Panc1 (cell line): ENCODE measurements at regions not wholly inside any gene's neighbourhood (a gene's known extent, or its start where the extent isn't known, plus 50 kb on each side); places are given as distances from the start of the nearest gene placed in this dataset.

Source experiments
- ATAC-seq: fragments of 200-7000 bp; cut with Tn5 transposase; 2 replicates; pipeline ENCODE4 v1.9.1; 2020; ENCODE audit warnings: mild to moderate bottlenecking, moderate library complexity
- BruUV-seq: library from RNA; stranded (reverse); fragments of 400-500 nt; replicated peaks from 2 replicates; lab custom pipeline; 2021; lab: Mats Ljungman, UMichigan
- CTCF ChIA-PET: fragments of 300-600 bp; sonication (Branson Sonifier 250); formaldehyde crosslinking; loops from one replicate; lab custom pipeline; 2022; ENCODE audit warnings: antibody characterized with exemption; lab: Charles Lee
- POLR2A ChIA-PET: fragments of 300-600 bp; sonication (Branson Sonifier 250); formaldehyde crosslinking; loops from one replicate; lab custom pipeline; 2022; ENCODE audit warnings: antibody characterized with exemption; lab: Charles Lee
- DNase-seq: peaks from one replicate; pipeline ENCODE4 v3.0.0-alpha.2; 2010; ENCODE audit warnings: low read depth, low spot score
- H3K27ac ChIP-seq: 2 replicates; pipeline ENCODE4 v1.5.1; 2011; ENCODE audit warnings: mild to moderate bottlenecking, low read length, inconsistent platforms
- H3K27me3 ChIP-seq: fragments of 200-500 bp; sonication (Bioruptor generic); 2 replicates; pipeline ENCODE4 v1.6.0; 2014; ENCODE audit warnings: low read length, inconsistent platforms; ENCODE audit not compliant: control insufficient read depth, insufficient read depth
- H3K36me3 ChIP-seq: fragments of 200-500 bp; sonication (Bioruptor generic); 2 replicates; pipeline ENCODE4 v1.5.1; 2014; ENCODE audit warnings: inconsistent platforms, mild to moderate bottlenecking, low read length, moderate library complexity; ENCODE audit not compliant: control insufficient read depth, insufficient read depth
- H3K4me1 ChIP-seq: 2 replicates; pipeline ENCODE4 v1.5.1; 2011; ENCODE audit warnings: inconsistent platforms, mild to moderate bottlenecking, low read length, moderate library complexity; ENCODE audit not compliant: control insufficient read depth, insufficient read depth
- H3K4me3 ChIP-seq, 2 experiments: 2 replicates each; pipeline ENCODE4 v1.5.1; 2011 to 2012; ENCODE audit warnings: low read depth in 2 of 2, low read length in 2 of 2, mild to moderate bottlenecking in 2 of 2, inconsistent platforms in 1 of 2, moderate library complexity in 1 of 2
- H3K9me3 ChIP-seq: fragments of 200-500 bp; sonication (Bioruptor generic); 2 replicates; pipeline ENCODE4 v1.5.1; 2014; ENCODE audit warnings: low read depth, mild to moderate bottlenecking, inconsistent platforms, low read length, moderate library complexity; ENCODE audit not compliant: control insufficient read depth, insufficient read depth
- POLR2AphosphoS5 ChIP-seq: IDR thresholded peaks from 2 replicates; pipeline ENCODE4 v1.6.1; 2012; ENCODE audit warnings: mild to moderate bottlenecking, low read depth, low read length, moderate library complexity
- SIN3A ChIP-seq: IDR thresholded peaks from 2 replicates; pipeline ENCODE4 v1.6.1; 2012; ENCODE audit warnings: low read depth, mild to moderate bottlenecking, low read length, moderate library complexity, borderline replicate concordance; ENCODE audit not compliant: insufficient read depth
- TCF7L2 ChIP-seq: IDR thresholded peaks from 2 replicates; pipeline ENCODE4 v1.6.1; 2011; ENCODE audit warnings: mild to moderate bottlenecking, low read depth, low read length, inconsistent platforms
- in situ Hi-C: cut with HindIII; loops from 2 replicates; pipeline ENCODE4 v1.10.0; 2016; ENCODE audit warnings: low sequenced_read_pairs, low pct_unique_long_range_greater_than_20kb
- intact Hi-C: fragments of 100-400 bp; cut with micrococcal nuclease; formaldehyde crosslinking; loops from one replicate; pipeline ENCODE4 v1.10.0; 2022; ENCODE audit not compliant: unreplicated experiment
- TF ChIP-seq, protein P1 (sequence below), 2 experiments: IDR thresholded peaks; 2 replicates each; pipeline ENCODE4 v1.6.1; 2011 to 2012; ENCODE audit warnings: low read depth in 2 of 2, control low read depth in 1 of 2, low read length in 1 of 2, mild to moderate bottlenecking in 1 of 2, moderate library complexity in 1 of 2; ENCODE audit not compliant: insufficient read depth in 1 of 2
- TF ChIP-seq, protein P2 (sequence below): fragments of 450-650 bp; IDR thresholded peaks from 2 replicates; pipeline ENCODE4 v1.5.1; 2017; ENCODE audit warnings: mild to moderate bottlenecking

DNA sequence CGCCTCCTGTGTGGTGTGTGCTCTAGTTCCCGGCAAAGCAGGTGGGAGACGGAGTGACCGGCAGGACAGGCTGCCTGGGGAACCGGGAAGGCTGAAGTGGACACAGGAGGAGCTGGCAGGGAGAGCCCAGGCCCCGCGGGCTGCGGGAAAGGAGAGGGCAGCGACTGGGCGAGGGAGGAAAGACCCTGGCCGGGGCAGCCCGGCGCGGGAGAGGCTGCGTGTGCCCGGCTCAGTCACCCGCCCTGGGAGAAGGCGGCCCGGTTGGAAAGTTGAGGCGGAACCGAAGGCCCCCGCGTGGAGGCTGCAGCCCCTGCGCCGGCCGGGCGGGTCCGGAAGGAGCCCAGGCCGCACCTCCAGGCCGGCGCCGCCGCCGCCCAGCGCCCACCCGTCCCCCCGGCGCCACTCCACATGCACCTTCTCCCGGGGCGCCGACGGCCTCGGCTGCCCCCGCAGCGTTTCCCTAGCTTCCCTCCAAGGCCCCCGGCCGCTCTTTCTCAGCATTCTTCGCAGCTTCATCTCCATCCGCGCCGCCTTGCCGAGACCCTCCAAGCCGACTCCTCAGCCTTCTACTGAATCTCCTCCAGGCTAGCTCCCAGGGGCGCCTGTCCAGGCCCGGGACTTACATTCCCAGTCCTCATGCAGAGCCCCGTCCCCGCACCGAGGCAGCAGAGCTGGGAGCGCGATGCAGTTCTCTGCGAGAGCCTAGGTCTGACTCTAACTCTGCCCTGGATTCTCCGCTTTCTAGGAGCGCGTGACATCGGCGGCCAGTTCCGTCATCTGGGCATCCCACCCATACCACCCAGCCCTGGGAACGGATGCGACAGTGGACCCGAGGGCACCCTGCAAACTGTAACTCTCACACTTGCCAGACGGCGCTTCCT, 152.0 kb downstream of the ERCC6L2 start:
- ChIA-PET POLR2A (no interaction called here), CTCF (no interaction called here)
- no TSS peak for BruUV-seq
- intact Hi-C loops, result no loop called here
- ATAC-seq, result no peak
- Histone ChIP-seq H3K9me3 (no peaks in the 10 kb centered on the region), H3K27me3 (no peaks in the 10 kb centered on the region), H3K36me3 (no peaks in the 10 kb centered on the region), H3K4me1 (no peaks in the 10 kb centered on the region), H3K27ac (no peak overlapping the region), H3K4me3 (no peak overlapping the region)
- DNase-seq, result no peak
- TF ChIP-seq, protein P1, sequence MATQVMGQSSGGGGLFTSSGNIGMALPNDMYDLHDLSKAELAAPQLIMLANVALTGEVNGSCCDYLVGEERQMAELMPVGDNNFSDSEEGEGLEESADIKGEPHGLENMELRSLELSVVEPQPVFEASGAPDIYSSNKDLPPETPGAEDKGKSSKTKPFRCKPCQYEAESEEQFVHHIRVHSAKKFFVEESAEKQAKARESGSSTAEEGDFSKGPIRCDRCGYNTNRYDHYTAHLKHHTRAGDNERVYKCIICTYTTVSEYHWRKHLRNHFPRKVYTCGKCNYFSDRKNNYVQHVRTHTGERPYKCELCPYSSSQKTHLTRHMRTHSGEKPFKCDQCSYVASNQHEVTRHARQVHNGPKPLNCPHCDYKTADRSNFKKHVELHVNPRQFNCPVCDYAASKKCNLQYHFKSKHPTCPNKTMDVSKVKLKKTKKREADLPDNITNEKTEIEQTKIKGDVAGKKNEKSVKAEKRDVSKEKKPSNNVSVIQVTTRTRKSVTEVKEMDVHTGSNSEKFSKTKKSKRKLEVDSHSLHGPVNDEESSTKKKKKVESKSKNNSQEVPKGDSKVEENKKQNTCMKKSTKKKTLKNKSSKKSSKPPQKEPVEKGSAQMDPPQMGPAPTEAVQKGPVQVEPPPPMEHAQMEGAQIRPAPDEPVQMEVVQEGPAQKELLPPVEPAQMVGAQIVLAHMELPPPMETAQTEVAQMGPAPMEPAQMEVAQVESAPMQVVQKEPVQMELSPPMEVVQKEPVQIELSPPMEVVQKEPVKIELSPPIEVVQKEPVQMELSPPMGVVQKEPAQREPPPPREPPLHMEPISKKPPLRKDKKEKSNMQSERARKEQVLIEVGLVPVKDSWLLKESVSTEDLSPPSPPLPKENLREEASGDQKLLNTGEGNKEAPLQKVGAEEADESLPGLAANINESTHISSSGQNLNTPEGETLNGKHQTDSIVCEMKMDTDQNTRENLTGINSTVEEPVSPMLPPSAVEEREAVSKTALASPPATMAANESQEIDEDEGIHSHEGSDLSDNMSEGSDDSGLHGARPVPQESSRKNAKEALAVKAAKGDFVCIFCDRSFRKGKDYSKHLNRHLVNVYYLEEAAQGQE (IDR thresholded peaks at IDR 0.05; ENCODE audit: insufficient read depth in 1 of 2, low read depth in 2 of 2, low read length in 1 of 2), result no peak
- TF ChIP-seq POLR2AphosphoS5 (no peak), SIN3A (no peak), TCF7L2 (no peak)
- TF ChIP-seq, protein P2, sequence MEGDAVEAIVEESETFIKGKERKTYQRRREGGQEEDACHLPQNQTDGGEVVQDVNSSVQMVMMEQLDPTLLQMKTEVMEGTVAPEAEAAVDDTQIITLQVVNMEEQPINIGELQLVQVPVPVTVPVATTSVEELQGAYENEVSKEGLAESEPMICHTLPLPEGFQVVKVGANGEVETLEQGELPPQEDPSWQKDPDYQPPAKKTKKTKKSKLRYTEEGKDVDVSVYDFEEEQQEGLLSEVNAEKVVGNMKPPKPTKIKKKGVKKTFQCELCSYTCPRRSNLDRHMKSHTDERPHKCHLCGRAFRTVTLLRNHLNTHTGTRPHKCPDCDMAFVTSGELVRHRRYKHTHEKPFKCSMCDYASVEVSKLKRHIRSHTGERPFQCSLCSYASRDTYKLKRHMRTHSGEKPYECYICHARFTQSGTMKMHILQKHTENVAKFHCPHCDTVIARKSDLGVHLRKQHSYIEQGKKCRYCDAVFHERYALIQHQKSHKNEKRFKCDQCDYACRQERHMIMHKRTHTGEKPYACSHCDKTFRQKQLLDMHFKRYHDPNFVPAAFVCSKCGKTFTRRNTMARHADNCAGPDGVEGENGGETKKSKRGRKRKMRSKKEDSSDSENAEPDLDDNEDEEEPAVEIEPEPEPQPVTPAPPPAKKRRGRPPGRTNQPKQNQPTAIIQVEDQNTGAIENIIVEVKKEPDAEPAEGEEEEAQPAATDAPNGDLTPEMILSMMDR, result no peak
- in situ Hi-C loops, result no loop called here

DNA sequence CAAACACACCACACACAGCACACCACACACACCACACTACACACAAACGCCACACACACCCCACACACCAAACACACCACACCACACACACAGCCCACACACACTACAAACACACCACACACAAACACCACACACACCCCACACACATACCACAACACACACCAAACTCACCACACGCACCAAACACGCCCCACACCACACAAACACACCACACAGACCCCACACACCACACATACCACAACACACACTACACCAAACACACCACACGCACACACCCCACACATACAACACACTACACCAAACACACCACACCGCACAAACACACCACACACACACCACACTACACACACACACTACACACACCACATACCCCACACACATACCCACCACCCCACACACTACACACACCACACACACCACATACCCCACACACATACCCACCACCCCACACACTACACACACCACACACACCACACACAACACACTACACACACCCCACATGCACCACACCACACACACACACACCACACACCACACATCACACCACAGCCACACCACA, 151.2 kb downstream of the ERCC6L2 start:
- no TSS peak for BruUV-seq
- ChIA-PET POLR2A (no interaction called here), CTCF (no interaction called here)
- in situ Hi-C loops, result no loop called here
- no peaks in the 10 kb centered on the region for H3K9me3 ChIP-seq
- H3K4me1 ChIP-seq, result no peaks in the 10 kb centered on the region
- no peaks in the 10 kb centered on the region for H3K36me3 ChIP-seq
- TF ChIP-seq, protein P2, result no peak
- TF ChIP-seq, protein P1 (IDR thresholded peaks at IDR 0.05; ENCODE audit: insufficient read depth in 1 of 2, low read depth in 2 of 2, low read length in 1 of 2), result no peak
- TF ChIP-seq SIN3A (no peak), POLR2AphosphoS5 (no peak), TCF7L2 (no peak)
- no peak for ATAC-seq
- no peak overlapping the region for H3K27ac ChIP-seq
- no peak for DNase-seq
- intact Hi-C loops, result no loop called here
- no peaks in the 10 kb centered on the region; the same call in 1 of the 2 replicates for H3K27me3 ChIP-seq
- no peak overlapping the region for H3K4me3 ChIP-seq
